Left cardiac atrium (tissue), 4 donors: ENCODE measurements at regions not wholly inside any gene's neighbourhood (a gene's known extent, or its start where the extent isn't known, plus 50 kb on each side); places are given as distances from the start of the nearest gene placed in this dataset.
"Not testable (repeated sequence)": the region's sequence is repeated elsewhere in the genome, so short reads cannot be mapped to it uniquely, and the experiment has no call there.

ENCODE experiments used
- ATAC-seq, 2 donors: fragments of 200-7000 bp; cut with Tn5 transposase; one replicate each; pipeline ENCODE4 v1.9.1; 2020; ENCODE audit warnings: mild to moderate bottlenecking in 2 of 2, moderate library complexity in 2 of 2
- DNase-seq: peaks from one replicate; pipeline ENCODE4 v3.0.0-alpha.2; 2020
- intact Hi-C, 2 donors: fragments of 100-400 bp; cut with DNase I; formaldehyde crosslinking; loops; one replicate each; pipeline versions ENCODE4 v1.14.1 to v1.15.1; 2022 to 2023
- donor health status: DM: no; HTN: yes; CAD: no.
- donor health status: DM: no; HTN: yes; CAD: no; lungs with severe emphysema.
- donor health status: DM: yes; HTN: yes; CAD: no.
- donor health status: Dilated cardiomyopathy.

GRCh38 chr6:145538989-145539388 is 196.3 kb downstream of the EPM2A start:
- no peak for ATAC-seq
- intact Hi-C loops, result no loop called here
- no peak for DNase-seq

DNA sequence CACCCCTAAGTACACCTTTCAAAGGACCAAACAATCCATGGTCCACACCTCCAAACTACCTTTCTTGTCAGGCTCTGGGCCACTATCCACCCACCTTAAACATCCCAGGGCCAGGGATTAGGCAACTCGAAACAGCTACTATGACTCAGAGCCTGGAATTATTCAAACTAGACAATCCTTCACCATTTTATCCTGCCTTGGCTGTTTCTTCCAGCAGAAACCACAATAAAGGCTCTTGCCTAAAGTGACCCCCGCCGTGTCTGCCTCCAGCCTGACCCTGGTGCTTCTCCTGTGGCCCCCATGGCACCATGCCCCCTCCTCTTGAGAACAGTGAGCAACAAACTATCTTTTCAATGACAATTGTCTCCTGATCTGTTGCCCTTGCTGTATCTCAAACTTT is 195.5 kb downstream of the EPM2A start:
- intact Hi-C loops, result no loop called here
- DNase-seq (no peak), ATAC-seq (no peak)

GRCh38 chr6:145540741-145541140 is 194.6 kb downstream of the EPM2A start:
- no peak for ATAC-seq
- intact Hi-C loops, result no loop called here
- DNase-seq, result no peak

- DNase-seq, result peak; percentile 21
- intact Hi-C loops, result no loop called here
- peak in 1 of 2 donors; percentile 82 for ATAC-seq
These were observed 191.3 kb downstream of the EPM2A start for GRCh38 chr6:145544041-145544440.

- intact Hi-C loops, result no loop called here
These were observed 190.8 kb downstream of the EPM2A start for GRCh38 chr6:145544514-145544913.

GRCh38 chr6:145546265-145546664 is 189.1 kb downstream of the EPM2A start:
- no peak for DNase-seq
- no peak for ATAC-seq
- intact Hi-C loops, result no loop called here

More at GRCh38 chr6:145544514-145544913, 190.8 kb downstream of the EPM2A start:
- ATAC-seq (no peak), DNase-seq (no peak)

- DNase-seq (no peak), ATAC-seq (no peak)
- intact Hi-C loops, result no loop called here
These were observed 187.6 kb downstream of the EPM2A start for GRCh38 chr6:145547594-145548335.

- intact Hi-C loops, result no loop called here
- DNase-seq (no peak), ATAC-seq (no peak)
These were observed 186.2 kb downstream of the EPM2A start for GRCh38 chr6:145548933-145549648.

- ATAC-seq (no peak), DNase-seq (no peak)
- intact Hi-C loops, result no loop called here
These were observed 184.2 kb downstream of the EPM2A start for GRCh38 chr6:145551164-145551563.

GRCh38 chr6:145555084-145555483 is 180.2 kb downstream of the EPM2A start:
- DNase-seq, result no peak
- intact Hi-C loops, result no loop called here
- ATAC-seq, result no peak

DNA sequence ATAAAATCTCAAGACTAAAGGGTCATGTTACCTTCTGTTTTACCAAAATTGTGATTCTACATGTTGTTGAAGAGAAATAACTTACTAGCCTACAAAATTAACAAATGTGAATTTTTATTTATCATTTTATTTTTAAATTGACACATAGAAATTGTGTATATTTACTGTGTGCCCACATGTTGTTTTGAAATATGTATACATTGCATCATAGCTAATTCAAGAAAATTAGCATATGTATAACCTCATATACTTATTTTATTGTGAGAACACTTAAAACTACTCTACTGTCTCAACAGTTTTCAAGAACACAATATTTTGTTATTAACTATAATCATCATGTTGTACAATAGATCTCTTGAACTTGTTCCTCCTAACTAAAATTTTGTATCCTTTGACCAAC is 177.8 kb downstream of the EPM2A start:
- intact Hi-C loops, result no loop called here
- DNase-seq, result no peak

GRCh38 chr6:145559836-145560235 is 175.5 kb downstream of the EPM2A start:
- DNase-seq (no peak), ATAC-seq (no peak)
- intact Hi-C loops, result no loop called here

More for the DNA sequence above, 177.8 kb downstream of the EPM2A start:
- no peak for ATAC-seq

- intact Hi-C loops, result no loop called here
- ATAC-seq, result no peak
- DNase-seq, result no peak
These were observed 173.9 kb downstream of the EPM2A start for GRCh38 chr6:145561095-145562072.

- intact Hi-C loops, result no loop called here
- no peak for ATAC-seq
- DNase-seq, result no peak
These were observed 172.3 kb downstream of the EPM2A start for GRCh38 chr6:145562771-145563615.

DNA sequence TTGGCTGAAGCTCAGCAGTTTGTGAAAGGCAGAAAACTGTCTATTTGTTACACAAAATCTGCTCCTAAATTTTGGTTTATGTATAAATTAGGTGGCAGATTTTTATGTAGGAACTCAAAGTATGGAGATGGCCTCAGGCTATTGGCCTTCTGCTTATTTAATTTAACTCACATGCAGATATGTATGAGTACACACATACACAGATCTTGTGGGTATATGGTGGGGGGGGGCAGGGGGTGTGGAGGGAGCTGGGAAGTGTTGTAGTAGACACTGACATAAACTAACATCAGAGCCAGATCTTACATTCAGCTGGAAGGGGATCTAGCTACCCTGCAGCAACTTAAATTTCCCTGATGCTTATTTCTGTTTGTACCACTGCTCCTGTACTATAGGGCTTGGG is 170.8 kb downstream of the EPM2A start:
- intact Hi-C loops, result no loop called here
- no peak for ATAC-seq
- no peak for DNase-seq

GRCh38 chr6:145567684-145568252 is 167.6 kb downstream of the EPM2A start:
- no peak for ATAC-seq
- DNase-seq, result no peak
- intact Hi-C loops, result no loop called here

- DNase-seq (no peak), ATAC-seq (no peak)
- intact Hi-C loops, result no loop called here
These were observed 166.2 kb downstream of the EPM2A start for GRCh38 chr6:145569140-145569539.

- intact Hi-C loops, ATAC-seq, DNase-seq: not testable (repeated sequence)
These were observed 165.0 kb downstream of the EPM2A start for GRCh38 chr6:145570336-145570735.
